ENCODE measurements at regions not wholly inside any gene's neighbourhood (a gene's known extent, or its start where the extent isn't known, plus 50 kb on each side); places are given as distances from the start of the nearest gene placed in this dataset.

- H3K4me2 ChIP-seq, result no peak overlapping the region
- no peak overlapping the region for H3K27ac ChIP-seq
- H3K27ac Mint-ChIP-seq, result no peak overlapping the region
- no peaks in the 10 kb centered on the region for H3K79me2 ChIP-seq (ENCODE audit: low read depth)
- H3K36me3 ChIP-seq, result no peaks in the 10 kb centered on the region
- H3K4me1 Mint-ChIP-seq, result peaks cover 15% of the 10 kb centered on the region
- peaks cover 20% of the 10 kb centered on the region for H3K4me1 ChIP-seq
- H3F3A ChIP-seq (ENCODE audit: low read depth), result peaks cover 7% of the 10 kb centered on the region
- H3K27me3 Mint-ChIP-seq (ENCODE audit: insufficient read depth, low read depth), result peaks cover 7% of the 10 kb centered on the region
- H2AFZ ChIP-seq (replicated peaks), result no peak overlapping the region
- no peaks in the 10 kb centered on the region for H4K20me1 ChIP-seq (ENCODE audit: low read depth)
- no peaks in the 10 kb centered on the region for H3K36me3 Mint-ChIP-seq
- no peaks in the 10 kb centered on the region for H3K9me3 Mint-ChIP-seq
- no peak overlapping the region for H3K9ac ChIP-seq
- no peak for DNase-seq (ENCODE audit: low spot score)
- no peaks in the 10 kb centered on the region for H3K27me3 ChIP-seq
- H3K9me3 ChIP-seq (ENCODE audit: low read depth), result no peaks in the 10 kb centered on the region
- H3K4me3 Mint-ChIP-seq, result no peak overlapping the region
- TF ChIP-seq EZH2phosphoT487 (IDR thresholded peaks at IDR 0.05) (no peak), EZH2 (IDR thresholded peaks at IDR 0.05) (no peak), CTCF (IDR thresholded peaks at IDR 0.05) (no peak)
- H3K4me3 ChIP-seq, result no peak overlapping the region
Measured at GRCh38 chr1:30381266-30381665, 342.1 kb downstream of the MATN1 start.

- Histone ChIP-seq H3K79me2 (ENCODE audit: low read depth) (no peaks in the 10 kb centered on the region), H3K4me2 (no peak overlapping the region), H4K20me1 (ENCODE audit: low read depth) (no peaks in the 10 kb centered on the region), H3K4me3 (no peak overlapping the region), H3F3A (ENCODE audit: low read depth) (peaks cover 7% of the 10 kb centered on the region), H3K27me3 (no peaks in the 10 kb centered on the region), H3K9ac (no peak overlapping the region), H3K4me1 (peaks cover 20% of the 10 kb centered on the region), H3K36me3 (no peaks in the 10 kb centered on the region), H2AFZ (replicated peaks) (no peak overlapping the region), H3K9me3 (ENCODE audit: low read depth) (no peaks in the 10 kb centered on the region), H3K27ac (no peak overlapping the region)
- DNase-seq (ENCODE audit: low spot score), result no peak
- Mint-ChIP-seq H3K4me3 (no peak overlapping the region), H3K9me3 (no peaks in the 10 kb centered on the region), H3K27me3 (ENCODE audit: insufficient read depth, low read depth) (peaks cover 7% of the 10 kb centered on the region), H3K36me3 (no peaks in the 10 kb centered on the region), H3K4me1 (peaks cover 15% of the 10 kb centered on the region), H3K27ac (no peak overlapping the region)
- TF ChIP-seq EZH2 (IDR thresholded peaks at IDR 0.05), result no peak
- no peak for TF ChIP-seq EZH2phosphoT487 (IDR thresholded peaks at IDR 0.05)
- TF ChIP-seq CTCF (IDR thresholded peaks at IDR 0.05), result no peak
Measured at GRCh38 chr1:30380625-30380984, 342.8 kb downstream of the MATN1 start.

GRCh38 chr1:30379684-30380624 lies 343.4 kb downstream of the MATN1 start:
- Histone ChIP-seq H3K27ac (no peak overlapping the region), H3K79me2 (ENCODE audit: low read depth) (no peaks in the 10 kb centered on the region), H3K4me1 (peaks cover 20% of the 10 kb centered on the region), H3K4me3 (no peak overlapping the region), H3K27me3 (no peaks in the 10 kb centered on the region), H3F3A (ENCODE audit: low read depth) (peaks cover 7% of the 10 kb centered on the region), H3K36me3 (no peaks in the 10 kb centered on the region), H3K9ac (no peak overlapping the region), H2AFZ (replicated peaks) (peak overlapping the region; percentile 48), H3K4me2 (no peak overlapping the region), H4K20me1 (ENCODE audit: low read depth) (no peaks in the 10 kb centered on the region), H3K9me3 (ENCODE audit: low read depth) (no peaks in the 10 kb centered on the region)
- Mint-ChIP-seq H3K36me3 (no peaks in the 10 kb centered on the region), H3K9me3 (no peaks in the 10 kb centered on the region), H3K27ac (peak overlapping the region; percentile 72), H3K4me3 (no peak overlapping the region), H3K4me1 (peaks cover 15% of the 10 kb centered on the region), H3K27me3 (ENCODE audit: insufficient read depth, low read depth) (peaks cover 7% of the 10 kb centered on the region)
- peak; percentile 87 for DNase-seq (ENCODE audit: low spot score)
- no peak for TF ChIP-seq EZH2 (IDR thresholded peaks at IDR 0.05)
- TF ChIP-seq CTCF (IDR thresholded peaks at IDR 0.05), result peak; percentile 73

Data from neural progenitor cell (in vitro differentiated cells).